DOHH2 (cell line): ENCODE measurements at regions not wholly inside any gene's neighbourhood (a gene's known extent, or its start where the extent isn't known, plus 50 kb on each side); places are given as distances from the start of the nearest gene placed in this dataset.

Experiments
- H3F3A ChIP-seq: fragments of 200-600 bp; sonication (generic), shearing (Covaris generic); 2 replicates; pipeline ENCODE4 v1.6.0; 2016; ENCODE audit warnings: antibody characterized with exemption, mild to moderate bottlenecking; ENCODE audit not compliant: control insufficient read depth, insufficient read depth
- H3K27ac ChIP-seq: fragments of 200-600 bp; sonication (generic); 2 replicates; pipeline ENCODE4 v1.5.1; 2014; ENCODE audit warnings: low read depth, mild to moderate bottlenecking, low read length, moderate library complexity
- H3K27me3 ChIP-seq: fragments of 200-600 bp; sonication (generic); 2 replicates; pipeline ENCODE4 v1.6.1; 2014; ENCODE audit warnings: mild to moderate bottlenecking, low read length, mixed read lengths; ENCODE audit not compliant: control insufficient read depth
- H3K36me3 ChIP-seq: fragments of 200-600 bp; sonication (generic); 2 replicates; pipeline ENCODE4 v1.6.1; 2014; ENCODE audit warnings: mild to moderate bottlenecking, low read length, moderate library complexity, mixed read lengths; ENCODE audit not compliant: control insufficient read depth
- H3K4me1 ChIP-seq: fragments of 200-600 bp; sonication (generic); 2 replicates; pipeline ENCODE4 v1.6.1; 2014; ENCODE audit warnings: mild to moderate bottlenecking, low read length, mixed read lengths; ENCODE audit not compliant: control insufficient read depth
- H3K4me2 ChIP-seq: fragments of 200-600 bp; sonication (generic); 2 replicates; pipeline ENCODE4 v1.6.0; 2014; ENCODE audit warnings: mild to moderate bottlenecking, low read length, moderate library complexity
- H3K4me3 ChIP-seq: fragments of 200-600 bp; sonication (generic); 2 replicates; pipeline ENCODE4 v1.5.1; 2014; ENCODE audit warnings: mild to moderate bottlenecking, low read length, mixed read lengths
- H3K79me2 ChIP-seq: fragments of 200-600 bp; sonication (generic); 2 replicates; pipeline ENCODE4 v1.6.1; 2014; ENCODE audit warnings: mild to moderate bottlenecking, low read length, mixed read lengths; ENCODE audit not compliant: control insufficient read depth
- H3K9me2 ChIP-seq: fragments of 200-600 bp; sonication (generic); replicated peaks from 2 replicates; pipeline ENCODE4 v1.6.1; 2014; ENCODE audit warnings: mild to moderate bottlenecking, low read length, mixed read lengths; ENCODE audit not compliant: control insufficient read depth
- H3K9me3 ChIP-seq: fragments of 200-600 bp; sonication (generic); 2 replicates; pipeline ENCODE4 v1.6.1; 2014; ENCODE audit warnings: antibody characterized with exemption, low read length, mixed read lengths; ENCODE audit not compliant: control insufficient read depth, insufficient read depth
- H4K20me1 ChIP-seq: fragments of 200-600 bp; sonication (generic); 2 replicates; pipeline ENCODE4 v1.6.0; 2014; ENCODE audit warnings: low read depth, mild to moderate bottlenecking, antibody characterized with exemption, low read length, moderate library complexity; ENCODE audit not compliant: control insufficient read depth, insufficient read depth
- CTCF ChIP-seq: fragments of 200-600 bp; sonication (generic); IDR thresholded peaks from one replicate; pipeline ENCODE4 v1.5.1; 2014; ENCODE audit warnings: antibody characterized with exemption, mild to moderate bottlenecking, low read depth, low read length; ENCODE audit not compliant: poor library complexity, severe bottlenecking
- EZH2phosphoT487 ChIP-seq: fragments of 200-600 bp; sonication (generic); IDR thresholded peaks from 2 replicates; pipeline ENCODE4 v1.6.1; 2017; ENCODE audit warnings: borderline replicate concordance, mild to moderate bottlenecking, antibody characterized with exemption, low read length, moderate library complexity, mixed read lengths

GRCh38 chr4:170162416-170162815 is 72.7 kb upstream of the AADAT start:
- H3K4me3 ChIP-seq = no peak overlapping the region
- no peak overlapping the region for H3K27ac ChIP-seq
- no peaks in the 10 kb centered on the region for H3F3A ChIP-seq
- H3K79me2 ChIP-seq = no peaks in the 10 kb centered on the region
- H3K4me2 ChIP-seq = no peak overlapping the region
- no peaks in the 10 kb centered on the region for H4K20me1 ChIP-seq
- H3K36me3 ChIP-seq = no peaks in the 10 kb centered on the region
- H3K4me1 ChIP-seq = no peaks in the 10 kb centered on the region
- no peak for TF ChIP-seq CTCF
- no peaks in the 10 kb centered on the region for H3K27me3 ChIP-seq
- H3K9me2 ChIP-seq = no peaks in the 10 kb centered on the region
- H3K9me3 ChIP-seq = no peaks in the 10 kb centered on the region

DNA sequence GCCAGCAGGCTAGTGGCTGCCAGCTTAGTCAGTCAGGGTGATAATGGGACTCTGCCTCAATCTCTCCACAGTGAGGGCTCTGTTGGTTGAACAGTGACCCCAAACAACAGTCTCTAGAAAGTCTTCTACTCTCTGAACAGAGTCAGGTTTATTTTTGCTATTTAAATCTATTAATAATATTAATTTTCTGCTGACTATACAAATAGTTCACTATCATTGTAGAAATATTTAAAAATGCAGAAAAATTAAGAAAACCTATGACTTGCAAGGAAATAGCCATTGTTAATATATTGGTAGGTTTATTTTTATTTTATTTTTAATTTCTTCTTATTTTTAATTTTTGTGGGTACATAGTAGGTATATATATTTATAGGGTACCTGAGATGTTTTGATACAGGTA is 67.9 kb upstream of the AADAT start:
- H3K4me3 ChIP-seq = no peak overlapping the region
- no peaks in the 10 kb centered on the region for H3K9me2 ChIP-seq
- no peaks in the 10 kb centered on the region for H3K27me3 ChIP-seq
- H3K79me2 ChIP-seq = no peaks in the 10 kb centered on the region
- no peaks in the 10 kb centered on the region for H3F3A ChIP-seq
- no peaks in the 10 kb centered on the region for H3K9me3 ChIP-seq
- TF ChIP-seq CTCF (no peak), EZH2phosphoT487 (no peak)
- no peak overlapping the region for H3K4me2 ChIP-seq
- H3K27ac ChIP-seq = no peak overlapping the region
- no peaks in the 10 kb centered on the region for H3K36me3 ChIP-seq
- H4K20me1 ChIP-seq = no peaks in the 10 kb centered on the region
- no peaks in the 10 kb centered on the region for H3K4me1 ChIP-seq

GRCh38 chr4:170145120-170145519 is 55.4 kb upstream of the AADAT start:
- Histone ChIP-seq H3K27me3 (peaks cover 3% of the 10 kb centered on the region), H4K20me1 (no peaks in the 10 kb centered on the region), H3K9me2 (no peaks in the 10 kb centered on the region), H3F3A (no peaks in the 10 kb centered on the region), H3K27ac (no peak overlapping the region), H3K4me1 (no peaks in the 10 kb centered on the region), H3K79me2 (no peaks in the 10 kb centered on the region), H3K4me3 (no peak overlapping the region), H3K9me3 (no peaks in the 10 kb centered on the region), H3K4me2 (no peak overlapping the region), H3K36me3 (no peaks in the 10 kb centered on the region)
- TF ChIP-seq CTCF = no peak
- TF ChIP-seq EZH2phosphoT487 = no peak

GRCh38 chr4:170139764-170140163 is 50.0 kb upstream of the AADAT start:
- TF ChIP-seq EZH2phosphoT487 = no peak
- no peak for TF ChIP-seq CTCF
- Histone ChIP-seq H3K9me3 (no peaks in the 10 kb centered on the region), H3K36me3 (no peaks in the 10 kb centered on the region), H3K4me3 (no peak overlapping the region), H3K27me3 (peaks cover 3% of the 10 kb centered on the region), H3K9me2 (no peaks in the 10 kb centered on the region), H4K20me1 (no peaks in the 10 kb centered on the region), H3K4me1 (no peaks in the 10 kb centered on the region), H3K27ac (no peak overlapping the region), H3F3A (no peaks in the 10 kb centered on the region), H3K4me2 (no peak overlapping the region), H3K79me2 (no peaks in the 10 kb centered on the region)
